HG03060 (cell line): ENCODE measurements at regions not wholly inside any gene's neighbourhood (a gene's known extent, or its start where the extent isn't known, plus 50 kb on each side); places are given as distances from the start of the nearest gene placed in this dataset.

ENCODE experiments used
- ATAC-seq: cut with Tn5 transposase; IDR thresholded peaks from one replicate; pipeline ENCODE4 v1.9.1; 2021; ENCODE audit warnings: low read depth, moderate number of reproducible peaks; ENCODE audit not compliant: unreplicated experiment

DNA sequence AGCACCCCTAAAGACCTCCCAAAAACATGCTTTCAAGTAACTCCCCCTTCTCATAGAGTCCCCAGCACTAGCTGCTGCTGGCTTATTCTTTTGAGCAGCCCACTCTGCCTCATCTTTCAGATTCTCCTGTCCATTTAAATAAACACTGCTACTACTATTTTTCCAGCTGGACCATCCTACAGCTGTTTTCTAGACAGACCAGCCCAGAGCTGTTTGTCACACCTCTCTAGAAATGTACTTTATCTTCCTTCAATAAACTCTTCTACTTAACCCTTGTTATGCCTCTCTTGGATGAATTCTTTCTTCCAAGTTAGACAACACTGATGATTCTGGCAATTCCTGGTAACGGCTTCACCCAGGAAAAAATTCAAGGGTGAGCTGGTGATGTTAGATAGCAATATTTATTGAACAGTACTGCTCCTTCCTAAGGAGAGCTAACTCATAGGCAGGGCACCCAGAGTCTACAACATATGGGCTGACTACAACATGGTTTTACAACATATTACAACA is 995.7 kb downstream of the LRFN5 start:
- ATAC-seq = no peak

DNA sequence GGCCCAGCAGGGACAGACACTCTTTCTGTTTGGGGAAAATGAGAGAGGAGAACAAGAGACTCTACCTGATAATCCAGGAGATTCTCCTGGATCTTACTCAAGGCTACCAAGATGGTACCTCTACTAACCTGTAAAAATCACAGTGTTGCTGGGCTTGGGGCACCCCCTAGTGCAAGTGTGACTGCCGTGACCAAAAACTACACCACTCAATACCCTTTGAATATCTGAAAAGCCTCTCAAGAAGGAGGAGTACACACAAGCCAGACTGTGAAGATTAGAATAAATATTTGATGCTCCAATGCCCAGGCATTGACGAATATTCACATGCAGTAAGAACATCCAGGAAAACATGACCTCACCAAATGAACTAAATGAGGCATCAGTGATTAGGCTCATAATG is 965.4 kb downstream of the LRFN5 start:
- ATAC-seq = no peak

DNA sequence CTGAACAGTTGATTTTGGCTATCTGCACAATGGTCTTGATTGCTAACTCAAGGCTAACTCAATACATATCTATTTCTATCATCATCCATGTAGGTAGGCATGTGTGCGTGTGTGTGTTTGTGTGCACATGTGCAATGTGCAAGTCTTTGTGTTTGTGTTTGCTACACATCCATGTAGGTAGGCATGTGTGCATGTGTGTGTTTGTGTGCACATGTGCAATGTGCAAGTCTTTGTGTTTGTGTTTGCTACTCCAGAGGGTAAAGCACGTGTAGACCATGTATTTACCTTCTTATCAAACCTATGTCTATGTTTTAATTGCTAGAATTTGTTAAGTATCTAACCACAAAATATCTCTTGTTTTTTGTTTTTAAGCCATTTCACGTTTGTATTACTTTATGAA is 962.6 kb downstream of the LRFN5 start:
- ATAC-seq = no peak

DNA sequence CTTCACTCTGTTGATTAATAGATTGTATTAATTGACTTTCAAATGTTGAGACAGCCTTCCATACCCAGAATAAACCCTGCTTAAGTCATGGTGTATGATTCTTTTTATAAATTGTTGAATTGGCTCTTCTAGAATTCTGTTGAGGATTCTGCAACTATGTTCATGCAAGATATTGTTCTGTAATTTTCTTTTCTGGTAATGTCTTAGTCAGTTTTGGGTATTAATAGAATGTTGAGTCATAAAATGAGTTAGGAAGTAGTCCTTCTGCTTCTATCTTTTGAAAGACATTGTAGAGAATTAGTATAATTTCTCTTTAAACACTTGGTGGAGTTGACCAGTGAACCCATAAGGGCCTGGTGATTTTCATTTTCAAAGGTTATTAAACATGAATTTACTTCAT is 958.9 kb downstream of the LRFN5 start:
- no peak for ATAC-seq

DNA sequence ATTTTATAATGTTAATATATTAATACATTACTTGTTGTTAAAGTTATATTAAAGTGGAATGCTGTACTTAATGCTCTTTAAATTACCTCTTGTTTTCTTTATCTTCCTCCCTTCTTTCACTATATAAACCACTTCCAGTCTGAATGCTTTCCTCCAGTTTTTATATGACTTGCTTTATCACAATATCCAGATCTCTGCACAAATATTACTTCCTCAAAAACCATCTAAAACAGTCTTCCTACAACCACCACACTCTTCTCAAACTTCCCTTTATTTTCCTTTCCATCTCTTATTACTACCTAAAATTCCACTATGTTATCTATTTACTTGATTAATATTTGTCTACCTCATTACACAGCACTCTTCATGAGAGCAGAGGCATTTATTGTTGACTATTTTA is 956.6 kb downstream of the LRFN5 start:
- ATAC-seq = no peak

DNA sequence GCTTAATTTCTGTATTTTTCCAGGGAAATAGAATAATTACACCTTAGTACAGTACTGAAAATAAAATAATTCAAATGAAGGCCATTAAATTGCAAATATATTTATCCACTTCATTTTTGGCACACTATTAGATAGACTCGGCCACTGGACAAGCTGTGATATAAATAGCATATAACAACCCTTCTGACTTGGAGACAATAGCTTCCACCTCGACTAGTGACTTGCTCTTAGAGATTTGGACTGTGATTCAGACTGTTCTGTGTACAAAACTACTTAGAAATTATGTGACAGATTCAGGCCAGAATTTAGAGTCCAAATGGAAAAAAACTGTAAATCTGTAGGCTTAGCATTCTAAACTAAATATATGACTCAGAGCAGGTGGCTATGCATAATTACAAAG is 949.9 kb downstream of the LRFN5 start:
- no peak for ATAC-seq

DNA sequence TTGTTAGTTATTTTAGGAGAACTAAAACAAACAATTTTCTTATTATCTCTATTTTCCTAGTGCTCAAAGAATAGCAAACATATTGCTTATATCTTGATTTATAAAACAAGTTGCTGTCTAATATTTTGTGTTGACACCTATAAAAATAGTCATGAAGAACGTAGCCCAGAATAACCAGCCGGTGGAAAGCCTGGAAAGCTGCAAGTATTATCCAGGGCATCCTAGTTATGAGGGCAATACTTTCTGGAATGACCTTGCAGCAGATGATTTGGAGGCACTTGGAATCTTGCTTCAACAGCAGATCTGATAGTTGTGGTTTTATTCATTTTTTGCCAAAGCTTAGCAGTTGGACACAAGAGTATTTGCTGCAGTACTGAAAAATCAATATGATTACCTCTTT is 948.7 kb downstream of the LRFN5 start:
- no peak for ATAC-seq

DNA sequence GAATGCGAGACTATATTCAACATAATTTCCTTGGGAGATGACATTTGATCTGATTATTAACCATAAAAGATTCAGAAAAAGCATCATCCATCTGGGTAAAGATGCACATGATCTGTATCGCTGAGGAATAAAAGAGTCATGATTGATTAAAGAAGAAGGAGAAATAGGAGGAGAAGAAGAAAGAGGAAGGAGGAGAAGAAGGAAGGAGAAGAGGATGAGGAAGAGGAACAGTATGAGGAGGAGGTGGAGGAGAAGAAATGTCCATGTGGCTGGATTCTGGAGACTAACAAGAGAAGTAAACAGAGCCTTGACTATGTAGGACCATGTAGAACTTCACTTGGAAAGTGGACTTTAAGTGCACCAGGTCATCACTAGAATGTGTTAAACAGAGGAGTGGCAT is 947.4 kb downstream of the LRFN5 start:
- no peak for ATAC-seq

DNA sequence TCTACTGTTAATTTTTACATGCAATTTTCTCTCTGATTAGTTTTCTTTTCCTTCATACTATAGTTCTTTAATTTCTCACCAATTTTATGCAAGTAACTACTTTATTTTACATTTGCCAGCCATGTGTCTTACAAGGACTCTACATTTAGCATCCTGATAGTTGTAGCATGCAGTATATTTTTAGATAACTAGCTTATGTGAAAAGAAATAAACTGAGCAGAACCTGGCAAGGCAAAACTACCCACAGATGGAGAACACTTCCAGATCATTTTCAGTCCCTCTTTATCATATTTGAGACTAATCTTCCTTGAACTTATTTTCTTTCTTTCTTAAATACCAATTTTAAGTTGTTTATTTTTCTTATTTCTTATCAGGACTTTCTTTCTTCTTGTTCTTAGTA is 943.6 kb downstream of the LRFN5 start:
- no peak for ATAC-seq

DNA sequence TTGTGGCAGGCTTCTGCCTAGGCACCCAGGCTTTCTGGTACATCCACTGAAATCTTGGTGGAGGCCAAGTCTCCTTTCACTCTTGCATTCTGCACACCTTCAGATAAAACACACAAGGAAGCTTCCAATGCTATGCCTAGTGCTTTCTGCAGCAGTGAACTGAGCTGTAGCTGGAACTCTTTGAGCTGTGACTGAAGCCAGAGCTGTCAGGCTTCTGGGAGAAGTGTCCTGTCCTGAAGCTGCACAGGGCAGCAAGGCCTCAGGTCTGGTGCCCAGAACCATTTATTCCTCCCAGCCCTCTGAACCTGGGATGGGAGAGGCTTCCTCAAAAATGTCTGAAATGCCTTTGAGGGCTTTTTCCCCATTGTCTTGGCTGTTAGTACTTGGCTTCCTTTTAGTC is 941.7 kb downstream of the LRFN5 start:
- no peak for ATAC-seq

DNA sequence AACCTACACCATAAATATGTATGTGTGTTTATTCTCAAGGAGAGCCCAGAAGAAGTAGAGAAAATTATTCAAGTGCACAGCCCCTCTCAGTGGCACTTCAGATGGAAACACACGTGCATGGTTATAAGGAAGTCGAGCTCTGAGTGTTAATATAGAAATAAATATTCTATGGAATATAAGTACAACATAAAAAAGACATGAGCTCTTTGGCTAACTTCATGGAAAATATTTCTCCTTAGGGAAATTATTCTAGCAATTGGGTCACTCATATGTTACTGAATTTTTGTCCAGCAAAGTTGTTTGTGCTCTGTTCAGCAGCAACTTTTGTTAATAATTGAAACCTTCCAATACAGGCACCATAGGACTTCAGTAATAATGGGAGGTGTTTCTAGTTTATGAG is 939.0 kb downstream of the LRFN5 start:
- no peak for ATAC-seq

DNA sequence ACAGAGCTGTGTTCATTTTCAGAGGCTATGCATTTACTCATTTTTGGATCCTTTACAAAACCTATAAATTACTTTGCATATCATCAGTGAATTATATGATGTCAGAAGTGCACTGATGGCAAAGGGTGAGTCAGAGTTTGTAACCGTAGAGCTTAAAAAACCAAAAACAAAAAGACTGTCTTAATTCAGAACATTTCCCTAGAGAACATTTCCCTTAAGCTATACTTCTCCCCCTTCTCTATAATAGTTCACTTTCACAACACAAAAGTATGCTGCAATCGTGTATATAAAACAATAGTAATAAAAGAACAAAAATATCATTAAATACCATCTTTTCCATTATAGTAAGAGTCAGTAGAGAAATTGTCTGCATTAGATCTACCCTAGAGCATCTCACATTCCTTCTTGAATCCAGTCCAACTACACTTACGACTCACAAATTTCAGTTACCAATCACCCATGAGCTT is 934.9 kb downstream of the LRFN5 start:
- no peak for ATAC-seq

DNA sequence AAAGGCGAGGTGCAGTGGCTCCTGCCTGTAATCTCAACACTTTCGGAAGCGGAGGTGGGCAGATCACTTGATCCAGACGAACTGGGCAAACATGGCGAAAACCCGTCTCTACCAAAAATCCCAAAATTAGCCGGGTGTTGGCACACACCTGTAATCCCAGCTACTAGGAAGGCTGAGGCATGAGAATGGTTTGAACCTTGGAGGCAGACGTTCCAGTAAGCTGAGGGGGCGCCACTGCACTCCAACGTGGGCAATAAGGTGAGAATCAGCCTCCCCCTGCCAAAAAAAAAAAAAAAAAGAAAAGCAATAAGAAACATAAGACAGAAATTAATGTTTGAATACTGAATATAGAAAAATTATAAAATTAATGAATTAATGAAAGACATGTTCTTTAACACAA is 928.7 kb downstream of the LRFN5 start:
- ATAC-seq = no peak

DNA sequence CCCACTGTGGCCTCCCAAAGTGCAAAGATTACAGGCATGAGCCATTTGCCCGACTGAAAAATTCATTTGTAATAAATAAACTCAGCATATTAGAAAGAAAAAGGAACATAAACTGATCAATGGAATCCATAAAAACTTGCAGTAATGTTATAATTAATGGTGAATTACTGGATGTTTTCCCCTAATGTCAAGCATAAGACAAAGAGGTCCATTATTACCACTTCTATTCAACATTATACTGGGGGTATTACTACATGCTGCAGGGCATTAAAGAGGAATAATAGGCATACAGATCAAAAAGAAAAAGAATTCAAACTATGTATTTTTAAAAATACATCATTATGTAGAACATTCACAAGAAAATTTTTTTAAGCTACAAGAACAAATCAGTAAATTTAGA is 926.8 kb downstream of the LRFN5 start:
- no peak for ATAC-seq

DNA sequence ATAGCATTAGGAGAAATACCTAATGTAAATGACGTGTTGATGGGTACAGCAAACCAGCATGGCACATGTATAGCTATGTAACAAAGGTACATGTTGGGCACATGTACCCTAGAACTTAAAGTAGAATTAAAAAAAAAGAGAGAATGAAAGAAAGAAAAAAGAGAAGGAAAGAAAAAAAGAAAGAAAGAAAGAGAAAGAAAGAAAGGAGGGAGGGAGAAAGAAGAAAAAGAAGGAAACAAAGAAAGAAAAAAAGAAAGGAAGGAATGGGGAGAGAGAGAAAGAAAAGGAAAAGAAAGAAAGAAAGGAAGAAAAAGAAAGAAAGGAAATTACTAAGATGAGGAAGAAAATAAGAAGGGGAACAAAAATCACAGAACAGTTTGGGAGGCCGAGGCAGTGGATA is 925.5 kb downstream of the LRFN5 start:
- no peak for ATAC-seq

DNA sequence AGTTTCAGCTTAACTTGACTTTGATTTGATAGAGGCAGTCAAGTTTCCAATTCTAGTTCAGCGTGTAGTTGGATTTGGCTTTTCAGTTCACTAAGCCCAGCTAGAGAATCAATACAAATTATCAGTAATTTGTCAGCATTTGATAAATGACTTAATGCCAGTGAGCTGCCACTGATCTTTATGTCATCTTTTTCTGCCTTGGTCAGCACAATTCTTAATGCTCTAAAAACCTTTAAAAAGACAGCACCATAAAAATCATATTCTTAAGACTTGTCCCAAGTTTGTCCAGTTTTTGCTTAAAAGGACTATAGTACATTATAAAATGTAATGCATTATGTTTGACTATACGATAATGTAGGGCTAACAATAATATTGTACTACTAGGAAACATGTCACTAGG is 920.5 kb downstream of the LRFN5 start:
- no peak for ATAC-seq

DNA sequence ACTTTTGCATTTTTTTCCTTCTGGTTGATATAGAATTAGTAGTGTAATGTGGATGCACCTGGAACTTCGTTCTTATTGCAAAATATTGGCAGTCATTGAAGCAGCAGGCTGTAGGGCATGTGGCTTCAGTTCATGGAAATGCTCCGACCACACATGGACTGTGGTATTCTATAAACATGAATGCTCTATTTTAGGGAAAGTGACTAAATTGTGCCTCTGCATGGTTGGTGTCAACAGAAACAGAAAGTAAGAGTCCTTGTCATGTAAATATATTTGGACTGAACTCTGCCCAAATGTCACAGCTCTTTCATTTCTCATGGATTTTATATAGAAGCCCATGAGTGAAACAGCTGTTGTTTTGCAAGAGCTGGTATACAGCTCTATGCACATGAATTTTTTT is 917.0 kb downstream of the LRFN5 start:
- ATAC-seq = no peak

DNA sequence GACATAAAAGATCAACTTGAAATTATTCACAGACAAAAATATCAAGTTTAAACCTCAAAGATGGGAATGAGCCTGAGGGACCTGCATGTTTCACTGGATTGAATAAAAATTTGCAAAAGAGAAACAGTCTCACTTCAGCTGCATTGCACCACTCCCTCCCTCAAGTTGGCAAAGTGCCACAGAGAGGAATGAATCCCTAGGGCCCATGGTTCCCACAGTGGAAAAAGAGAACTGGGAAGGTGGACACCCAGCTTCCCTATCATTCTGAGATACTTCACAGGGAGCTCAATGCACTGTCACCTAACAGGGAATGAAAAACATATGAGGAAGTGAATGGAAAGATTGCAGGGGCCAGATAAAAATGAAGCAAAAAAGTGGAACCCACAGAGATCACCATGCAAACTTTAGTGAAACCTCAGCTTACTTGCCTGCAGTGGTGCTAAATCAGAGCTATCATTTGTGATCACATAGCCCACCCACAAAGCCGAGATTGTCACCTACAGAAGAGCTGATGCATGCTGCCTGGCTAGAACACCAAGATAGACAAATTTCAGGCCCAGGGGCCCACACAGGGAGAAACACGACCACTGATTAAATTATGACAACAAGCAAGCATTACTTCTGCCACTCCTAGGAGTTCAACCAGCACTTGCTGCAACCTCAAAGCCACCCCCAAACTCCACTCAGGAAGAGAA is 911.3 kb downstream of the LRFN5 start:
- ATAC-seq = no peak

DNA sequence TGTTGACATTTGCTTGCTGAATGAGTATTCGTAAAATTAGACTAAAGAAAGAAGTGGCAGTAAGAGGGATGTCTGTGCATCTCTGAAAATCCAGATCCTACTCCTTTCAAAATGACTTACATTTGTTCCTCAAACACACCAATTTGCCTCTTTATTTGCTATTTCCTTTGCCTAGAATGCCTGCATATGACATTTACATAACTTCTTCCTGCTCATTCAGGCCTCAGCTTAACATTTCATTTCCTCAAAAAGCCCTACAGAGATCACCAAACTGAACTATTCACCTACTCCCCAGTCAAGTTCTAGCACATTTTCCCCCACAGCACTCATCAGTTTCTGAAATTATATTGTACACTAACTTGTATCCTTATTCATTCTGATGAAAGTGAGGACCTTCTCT is 907.2 kb downstream of the LRFN5 start:
- no peak for ATAC-seq

DNA sequence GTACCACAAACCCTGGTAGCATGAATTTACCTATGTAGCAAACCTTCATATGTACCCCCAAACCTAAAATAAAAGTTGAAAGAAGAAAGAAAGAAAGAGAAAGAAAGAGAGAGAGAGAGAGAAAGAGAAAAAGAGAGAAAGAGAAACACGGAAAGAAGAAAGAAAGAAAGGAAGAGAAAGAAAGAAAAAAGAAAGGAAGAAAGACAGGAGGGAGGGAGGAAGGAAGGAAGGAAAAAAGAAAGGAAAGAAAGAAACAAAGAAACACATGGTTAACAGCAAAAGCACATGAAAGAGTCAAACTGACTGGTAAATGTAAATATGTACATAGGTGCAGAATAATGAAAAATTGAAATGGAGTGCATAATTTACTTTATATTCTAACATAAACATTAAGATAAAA is 903.4 kb downstream of the LRFN5 start:
- no peak for ATAC-seq

DNA sequence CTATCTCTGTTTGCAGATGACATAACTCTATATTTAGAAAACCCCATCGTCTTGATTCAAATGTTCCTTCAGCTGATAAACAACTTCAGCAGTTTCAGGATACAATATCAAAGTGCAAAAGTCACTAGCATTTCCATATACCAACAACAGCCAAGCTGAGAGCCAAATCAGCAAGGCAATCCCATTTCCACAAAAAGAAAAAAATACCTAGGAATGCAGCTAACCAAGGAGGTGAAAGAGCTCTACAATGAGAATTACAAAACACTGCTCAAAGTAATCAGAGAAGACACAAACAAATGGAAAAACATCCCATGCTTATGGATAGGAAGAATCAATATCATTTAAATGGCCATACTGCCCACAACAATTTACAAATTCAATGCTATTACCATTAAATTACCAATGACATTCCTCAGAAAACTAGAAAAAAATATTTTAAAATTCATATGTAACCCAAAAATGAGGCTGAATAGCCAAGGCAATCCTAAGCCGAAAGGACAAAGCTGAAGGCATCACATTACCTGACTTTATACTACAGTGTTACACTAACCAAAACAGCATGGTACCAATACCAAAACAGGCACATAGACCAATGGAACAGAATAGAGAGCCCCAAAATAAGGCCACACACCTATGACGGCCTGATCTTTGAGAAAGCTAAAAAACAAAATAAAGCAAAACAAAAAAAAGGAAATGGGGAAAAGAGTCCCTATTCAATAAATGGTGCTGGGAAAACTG is 901.7 kb downstream of the LRFN5 start:
- no peak for ATAC-seq

DNA sequence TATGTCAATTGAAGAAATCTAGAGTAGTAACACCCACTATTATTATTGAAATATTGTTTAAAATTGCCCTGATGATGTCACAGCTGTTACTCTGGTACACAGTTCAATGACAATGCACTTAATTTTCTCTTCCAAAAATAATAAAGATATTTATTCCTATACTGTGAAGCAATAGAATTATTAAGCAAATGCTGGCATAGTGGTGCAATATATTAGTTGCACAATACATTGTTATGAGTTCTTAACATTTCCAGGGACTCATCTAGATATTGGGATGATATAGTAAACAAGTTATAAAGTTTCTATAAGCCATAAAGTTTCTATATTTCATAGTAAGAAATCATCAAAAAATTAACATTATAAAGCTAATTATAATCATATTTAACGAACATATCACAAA is 897.8 kb downstream of the LRFN5 start:
- ATAC-seq = no peak
